Islet precursor cell (in vitro differentiated cells): ENCODE measurements at regions not wholly inside any gene's neighbourhood (a gene's known extent, or its start where the extent isn't known, plus 50 kb on each side); places are given as distances from the start of the nearest gene placed in this dataset.

Source experiments
- DNase-seq: peaks from one replicate; pipeline ENCODE4 v3.0.0-alpha.2; 2018

DNA sequence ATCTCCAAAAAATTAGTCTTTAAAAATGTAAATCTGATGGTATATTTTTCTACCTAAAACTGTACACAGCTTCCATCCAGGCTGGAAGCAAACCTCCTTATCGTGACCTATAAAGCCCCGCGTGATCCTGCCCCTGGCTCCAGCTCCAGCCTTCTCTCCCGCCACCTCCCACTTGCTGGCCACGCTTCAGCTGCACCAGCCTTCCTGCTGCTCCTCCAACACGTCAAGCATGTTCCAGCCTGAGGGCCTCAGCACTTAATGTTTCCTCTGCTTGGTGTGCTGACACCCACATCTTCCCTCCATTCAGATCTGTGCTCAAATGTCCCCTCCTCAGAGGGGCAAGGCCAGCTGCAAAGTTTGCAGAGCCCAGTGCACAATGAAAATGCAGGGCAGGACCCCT, 123.5 kb upstream of the MAGI3 start:
- no peak for DNase-seq

GRCh38 chr1:113269168-113269963, 120.9 kb upstream of the MAGI3 start:
- DNase-seq, result no peak

- DNase-seq, result no peak
These were observed 119.3 kb upstream of the MAGI3 start for GRCh38 chr1:113271039-113271438.

DNA sequence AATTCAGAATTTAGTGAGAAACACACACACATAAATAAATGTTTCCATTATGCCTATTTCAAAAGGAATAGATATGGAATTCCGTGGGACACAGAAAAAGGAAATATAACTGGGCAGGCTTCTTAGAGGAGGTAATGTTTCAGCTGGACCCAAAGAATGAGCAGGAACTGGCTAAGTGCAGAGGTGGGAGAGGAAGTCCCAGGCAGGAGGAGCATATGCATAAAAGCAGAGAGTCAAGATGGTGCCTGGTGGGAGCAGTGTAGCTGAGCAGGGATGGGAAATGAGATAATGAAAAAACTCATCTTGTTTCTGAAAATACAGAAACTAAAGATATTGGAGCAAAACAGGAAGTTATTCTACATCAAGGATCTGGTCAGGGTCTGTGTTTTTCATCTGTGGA, 115.2 kb upstream of the MAGI3 start:
- no peak for DNase-seq

DNA sequence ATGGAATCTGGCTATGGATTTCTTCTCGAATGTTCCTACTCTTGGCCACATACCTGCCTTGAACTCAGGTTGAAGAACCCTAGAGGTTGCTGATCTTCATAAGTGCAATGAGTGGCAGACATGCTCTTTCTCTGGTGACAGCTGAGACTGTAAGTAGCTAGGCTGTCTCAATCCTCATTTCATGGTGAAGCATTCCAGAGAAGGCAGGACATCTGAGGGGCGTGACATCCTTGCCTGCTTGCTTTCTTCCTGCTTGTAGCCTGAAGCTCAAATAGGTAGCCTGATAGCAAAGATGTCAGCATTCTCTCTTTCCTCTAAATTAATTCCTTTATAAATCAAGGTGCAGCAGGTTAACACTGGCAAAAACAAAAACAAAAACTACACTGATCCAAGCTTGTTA, 114.6 kb upstream of the MAGI3 start:
- peak; percentile 72 for DNase-seq

GRCh38 chr1:113276507-113276906, 113.8 kb upstream of the MAGI3 start:
- DNase-seq, result no peak

GRCh38 chr1:113278371-113278770, 111.9 kb upstream of the MAGI3 start:
- DNase-seq, result no peak

DNA sequence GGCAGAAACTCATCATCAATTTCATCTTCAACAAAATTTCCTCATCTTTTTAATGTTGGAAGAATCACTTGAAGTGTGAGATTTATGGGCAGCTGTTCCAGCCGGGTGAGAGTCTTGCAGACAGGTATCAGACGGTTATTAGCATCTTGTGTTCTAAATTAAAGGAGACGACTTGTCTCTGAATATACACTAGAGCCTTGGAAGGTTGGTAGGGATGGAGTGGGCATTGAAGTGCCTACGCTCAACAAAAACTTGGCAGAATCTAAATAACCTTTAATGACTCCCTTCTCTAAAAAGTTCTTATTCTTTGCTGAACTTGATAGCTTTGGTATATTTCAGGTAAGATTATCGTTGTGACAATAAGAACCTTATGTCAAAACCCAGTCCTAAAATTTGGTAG, 111.5 kb upstream of the MAGI3 start:
- DNase-seq, result no peak

DNA sequence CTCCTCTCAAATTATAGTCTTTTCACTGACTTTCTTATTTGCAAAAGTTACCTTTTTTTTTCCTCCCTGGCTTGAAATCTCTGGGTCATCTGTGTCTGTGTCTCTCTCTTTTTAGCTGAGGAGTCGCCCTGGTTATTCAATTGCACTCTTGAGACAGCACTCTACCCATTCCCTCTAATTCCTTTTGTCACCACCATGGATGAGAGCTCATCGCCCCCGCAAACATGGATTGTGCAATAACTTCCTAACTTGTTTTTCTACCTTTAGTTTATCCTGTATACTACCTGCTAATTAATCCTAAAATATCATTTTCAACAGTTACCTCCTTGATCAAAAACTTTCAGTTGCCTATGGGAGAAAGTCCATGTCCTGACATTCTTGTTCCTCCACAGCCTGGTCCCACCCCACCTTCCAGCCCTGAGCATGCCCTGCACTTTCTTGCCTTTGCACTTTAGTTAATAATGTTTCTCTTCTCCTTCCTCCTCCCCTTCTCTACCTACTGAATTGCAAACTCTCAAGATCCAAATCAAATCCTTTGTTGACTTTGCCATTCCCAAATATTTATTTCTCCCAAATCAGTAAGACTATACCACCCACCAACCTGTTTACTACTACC, 110.4 kb upstream of the MAGI3 start:
- DNase-seq, result no peak

DNA sequence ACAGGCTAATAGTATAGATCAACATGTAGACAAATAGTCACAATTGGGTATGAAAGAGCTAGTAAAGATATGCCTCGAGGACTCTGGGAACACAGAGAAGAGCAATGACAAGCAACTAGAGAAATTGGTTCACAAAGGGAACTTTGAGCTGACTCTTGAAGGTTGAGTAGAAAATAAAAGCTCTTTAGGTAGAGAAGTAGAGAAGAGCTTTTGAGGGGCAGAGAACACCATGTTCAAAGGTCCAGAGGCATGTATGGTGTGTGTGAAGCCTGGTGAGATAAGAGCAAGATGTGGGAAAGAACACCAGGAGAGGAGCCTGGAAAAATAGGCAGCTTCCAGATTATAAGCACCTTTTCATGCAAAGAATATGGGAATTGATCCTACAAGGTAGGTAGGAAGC, 109.7 kb upstream of the MAGI3 start:
- no peak for DNase-seq

DNA sequence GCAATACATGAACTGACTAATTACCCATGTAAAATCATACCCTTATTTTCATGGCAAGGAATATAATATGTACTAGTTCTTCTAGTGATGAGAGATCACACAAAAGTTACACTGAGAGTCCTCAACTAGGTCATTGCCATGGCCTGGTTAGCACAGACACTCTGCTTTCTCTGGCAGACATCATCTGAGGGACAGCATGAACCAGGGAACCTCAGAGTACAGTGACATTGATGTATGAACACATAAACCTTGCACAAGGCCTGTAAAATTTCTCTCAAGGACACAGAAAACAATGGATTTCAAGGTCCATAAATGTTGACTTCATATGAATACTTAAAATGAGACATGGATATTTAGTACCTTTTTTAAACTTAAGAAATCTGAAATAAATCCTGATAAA, 108.8 kb upstream of the MAGI3 start:
- DNase-seq, result no peak

DNA sequence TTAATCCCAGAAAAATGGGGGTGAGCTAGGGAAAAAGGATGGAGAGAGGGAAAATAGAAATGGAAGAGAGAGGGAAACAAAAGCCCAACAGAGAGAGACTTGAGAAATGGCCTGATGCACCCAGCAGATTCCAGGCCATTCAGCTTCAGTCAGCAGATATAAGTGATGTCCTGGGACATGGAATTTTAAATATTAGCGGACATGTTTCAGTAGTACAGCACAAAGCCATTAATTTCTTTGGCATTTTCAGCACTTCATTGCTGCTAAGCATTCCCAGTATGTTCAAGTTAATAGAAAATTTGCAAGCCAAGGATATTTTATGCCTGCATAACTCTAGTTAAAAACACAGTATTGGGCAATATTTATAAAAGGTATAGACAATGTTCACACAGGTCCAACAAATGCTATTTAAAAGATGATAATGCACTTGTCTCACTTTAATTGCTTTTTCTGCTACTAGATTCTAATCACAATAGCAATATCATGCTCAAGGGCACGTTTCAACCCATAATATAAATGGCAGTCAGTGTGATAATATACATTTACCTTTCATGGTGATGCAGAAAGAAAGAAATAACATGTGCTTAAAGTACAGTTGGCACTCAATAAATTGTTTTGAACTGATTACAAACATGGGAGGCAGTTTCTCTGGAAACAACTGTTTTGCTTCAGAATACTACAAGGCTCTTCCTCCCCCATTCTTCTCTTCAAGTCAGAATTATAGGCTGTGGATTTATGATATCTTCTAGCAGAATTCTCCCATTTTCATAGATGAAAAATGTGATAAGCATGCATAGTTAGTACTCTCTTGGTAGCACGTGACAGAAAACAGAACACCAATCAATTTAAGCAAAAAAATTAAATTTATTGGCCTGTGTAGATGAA, 108.1 kb upstream of the MAGI3 start:
- DNase-seq, result no peak

DNA sequence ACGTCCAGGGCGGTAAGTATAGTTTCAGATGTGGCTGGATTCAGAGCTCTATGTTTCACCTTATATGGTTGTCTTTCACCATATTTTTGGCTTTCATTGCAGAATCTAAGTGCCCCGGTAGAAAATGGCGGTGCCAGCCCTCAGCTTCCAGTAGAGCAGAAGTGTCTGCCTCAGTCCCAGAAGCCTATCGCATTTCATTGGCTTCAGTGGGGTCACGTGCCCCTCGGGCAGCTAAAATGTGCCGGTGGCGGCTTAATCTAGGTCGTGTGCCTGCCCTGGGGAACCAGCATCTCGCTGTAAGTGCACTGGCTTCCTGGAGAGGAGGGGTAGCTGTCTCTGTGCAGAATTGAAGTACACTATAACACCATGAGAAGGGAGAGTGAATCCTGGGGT, 107.4 kb upstream of the MAGI3 start:
- DNase-seq, result no peak

DNA sequence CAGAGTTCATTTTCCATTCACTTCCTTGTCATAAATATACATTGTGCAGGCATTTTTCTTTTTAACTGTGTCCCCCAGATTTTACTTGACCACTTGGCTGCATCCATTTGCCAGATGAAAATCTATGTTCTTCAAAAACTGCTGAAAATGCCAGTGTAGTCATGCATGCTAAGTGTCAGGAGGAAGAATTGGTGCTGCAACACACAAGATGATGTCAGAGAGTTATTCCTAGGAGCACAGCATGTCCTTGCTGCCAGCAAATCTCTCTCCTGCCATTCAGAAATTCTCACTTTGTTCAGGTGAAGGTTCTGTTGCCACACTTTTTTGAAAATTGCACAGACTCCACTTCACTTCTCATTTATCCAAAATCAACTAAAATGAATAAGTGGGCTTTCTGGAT, 106.4 kb upstream of the MAGI3 start:
- no peak for DNase-seq

- DNase-seq, result no peak
These were observed 104.2 kb upstream of the MAGI3 start for GRCh38 chr1:113286156-113286555.

DNA sequence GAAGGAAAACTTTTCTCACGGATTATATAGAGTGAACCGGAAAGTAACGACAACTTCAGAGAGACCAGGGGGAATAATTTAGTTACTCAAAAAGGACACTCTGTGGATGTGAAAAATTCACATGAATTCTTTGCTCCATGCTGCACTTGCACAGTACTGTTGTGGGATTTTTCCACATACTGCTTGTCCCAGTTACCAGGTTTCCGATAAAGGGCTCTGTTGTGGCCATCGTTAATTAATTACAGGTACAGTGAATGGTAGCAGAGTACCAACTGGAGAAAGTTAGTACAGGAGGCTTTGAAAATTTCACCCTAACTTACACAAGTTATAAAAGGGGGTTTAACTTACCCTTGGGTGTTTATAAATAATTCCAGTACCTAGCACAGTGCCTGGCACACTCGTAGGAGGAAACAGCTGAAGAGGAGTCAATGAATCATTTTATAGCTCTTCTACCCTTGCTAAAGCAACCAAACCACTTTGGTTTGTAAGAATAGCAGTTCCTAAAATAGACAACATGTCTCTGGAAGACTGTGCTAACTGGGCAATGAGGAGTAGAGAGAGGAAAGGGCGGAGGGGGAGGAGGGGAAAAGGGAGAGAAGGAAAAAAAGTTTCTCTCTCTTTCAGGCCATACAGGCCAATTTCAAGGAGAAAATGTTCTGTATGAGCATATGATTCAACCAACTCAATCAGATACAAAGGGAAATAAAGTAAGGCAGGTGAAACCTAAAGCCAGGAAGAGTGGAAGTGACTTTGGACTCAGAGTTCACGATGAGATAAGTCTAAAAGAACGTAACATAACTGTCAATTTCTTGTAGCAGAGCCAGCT, 98.3 kb upstream of the MAGI3 start:
- no peak for DNase-seq

DNA sequence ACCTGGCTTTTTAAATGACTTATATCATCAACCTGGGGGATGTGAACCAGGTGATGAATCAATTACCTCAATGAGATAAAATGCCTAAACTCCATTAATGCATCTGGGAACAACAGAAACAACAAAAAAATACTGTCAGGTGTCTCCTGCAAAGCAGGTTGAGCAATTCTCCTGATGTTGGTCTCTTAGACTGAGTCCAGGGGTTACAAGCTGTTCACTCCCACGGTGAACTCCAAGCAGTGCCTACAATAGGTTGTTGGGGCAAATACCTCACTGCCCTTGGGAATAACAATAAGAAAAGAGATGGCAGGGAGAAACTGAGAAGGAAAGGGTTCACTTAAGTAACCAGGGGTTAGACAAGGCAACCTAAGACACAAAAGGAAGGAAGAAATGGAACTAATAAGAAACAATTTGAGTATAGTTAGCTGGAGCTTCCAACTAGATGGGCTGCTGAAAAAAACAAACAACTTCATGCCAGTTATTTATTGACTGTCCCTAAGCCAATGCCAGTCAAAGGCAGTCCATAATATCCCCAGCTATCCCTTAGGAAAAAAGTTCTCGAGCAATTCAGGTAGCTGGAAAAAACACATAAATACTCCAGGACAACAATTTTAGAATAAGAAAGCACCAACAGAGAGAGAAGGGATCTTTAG, 97.6 kb upstream of the MAGI3 start:
- DNase-seq, result no peak

- DNase-seq, result no peak
These were observed 97.1 kb upstream of the MAGI3 start for GRCh38 chr1:113293256-113293626.

GRCh38 chr1:113297749-113298148, 92.6 kb upstream of the MAGI3 start:
- DNase-seq, result no peak

GRCh38 chr1:113298941-113299340, 91.4 kb upstream of the MAGI3 start:
- DNase-seq, result no peak

DNA sequence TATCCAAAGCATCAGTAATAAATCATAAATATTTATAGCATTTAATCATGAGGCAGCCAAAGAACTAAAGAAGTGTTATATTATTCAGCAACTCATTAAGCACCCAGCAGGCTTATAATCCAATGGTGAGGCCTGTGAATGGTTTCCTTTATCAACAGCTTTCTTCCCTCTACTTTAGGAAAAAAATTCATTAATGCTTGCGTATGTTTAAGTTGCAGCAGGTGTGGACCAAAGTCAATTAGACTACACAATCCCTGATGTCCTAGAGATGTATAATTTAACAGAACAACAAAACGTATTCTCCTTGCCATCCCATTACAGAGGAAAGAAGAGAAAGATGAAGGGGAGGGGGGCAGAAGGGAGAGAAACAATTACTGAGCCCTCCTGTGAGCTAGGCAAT, 87.7 kb upstream of the MAGI3 start:
- no peak for DNase-seq

- DNase-seq, result no peak
These were observed 87.0 kb upstream of the MAGI3 start for GRCh38 chr1:113303267-113303666.
